SU-DHL-6 (cell line): ENCODE measurements at regions not wholly inside any gene's neighbourhood (a gene's known extent, or its start where the extent isn't known, plus 50 kb on each side); places are given as distances from the start of the nearest gene placed in this dataset.
"Not testable (repeated sequence)": the region's sequence is repeated elsewhere in the genome, so short reads cannot be mapped to it uniquely, and the experiment has no call there.

ENCODE experiments used
- EZH2phosphoT487 ChIP-seq: fragments of 200-600 bp; sonication (generic), shearing (Covaris generic); conservative IDR thresholded peaks from 2 replicates; pipeline ENCODE4 v1.6.1; 2018; ENCODE audit warnings: mild to moderate bottlenecking, antibody characterized with exemption, low read length, moderate library complexity, mixed read lengths
- TF ChIP-seq, protein P1 (sequence below): fragments of 200-600 bp; sonication (generic); IDR thresholded peaks from one replicate; pipeline ENCODE4 v1.5.1; 2017; ENCODE audit warnings: antibody characterized with exemption, mild to moderate bottlenecking, low read length, moderate library complexity; ENCODE audit not compliant: insufficient read depth, poor library complexity, severe bottlenecking

DNA sequence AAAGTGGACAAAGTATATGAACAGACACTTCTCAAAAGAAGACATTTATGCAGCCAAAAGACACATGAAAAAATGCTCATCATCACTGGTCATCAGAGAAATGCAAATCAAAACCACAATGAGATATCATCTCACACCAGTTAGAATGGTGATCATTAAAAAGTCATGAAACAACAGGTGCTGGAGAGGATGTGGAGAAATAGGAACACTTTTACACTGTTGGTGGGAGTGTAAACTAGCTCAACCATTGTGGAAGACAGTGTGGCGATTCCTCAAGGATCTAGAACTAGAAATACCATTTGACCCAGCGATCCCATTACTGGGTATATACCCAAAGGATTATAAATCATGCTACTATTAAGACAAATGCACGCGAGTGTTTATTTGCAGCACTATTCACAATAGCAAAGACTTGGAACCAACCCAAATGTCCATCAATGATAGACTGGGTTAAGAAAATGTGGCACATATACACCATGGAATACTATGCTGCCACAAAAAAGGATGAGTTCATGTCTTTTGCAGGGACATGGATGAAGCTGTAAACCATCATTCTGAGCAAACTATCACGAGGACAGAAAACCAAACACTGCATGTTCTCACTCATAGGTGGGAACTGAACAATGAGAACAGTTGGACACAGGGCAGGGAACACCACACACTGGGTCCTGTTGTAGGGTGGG is 73.1 kb upstream of the RHOU start:
- not testable (repeated sequence) for TF ChIP-seq EZH2phosphoT487
- TF ChIP-seq, protein P1, sequence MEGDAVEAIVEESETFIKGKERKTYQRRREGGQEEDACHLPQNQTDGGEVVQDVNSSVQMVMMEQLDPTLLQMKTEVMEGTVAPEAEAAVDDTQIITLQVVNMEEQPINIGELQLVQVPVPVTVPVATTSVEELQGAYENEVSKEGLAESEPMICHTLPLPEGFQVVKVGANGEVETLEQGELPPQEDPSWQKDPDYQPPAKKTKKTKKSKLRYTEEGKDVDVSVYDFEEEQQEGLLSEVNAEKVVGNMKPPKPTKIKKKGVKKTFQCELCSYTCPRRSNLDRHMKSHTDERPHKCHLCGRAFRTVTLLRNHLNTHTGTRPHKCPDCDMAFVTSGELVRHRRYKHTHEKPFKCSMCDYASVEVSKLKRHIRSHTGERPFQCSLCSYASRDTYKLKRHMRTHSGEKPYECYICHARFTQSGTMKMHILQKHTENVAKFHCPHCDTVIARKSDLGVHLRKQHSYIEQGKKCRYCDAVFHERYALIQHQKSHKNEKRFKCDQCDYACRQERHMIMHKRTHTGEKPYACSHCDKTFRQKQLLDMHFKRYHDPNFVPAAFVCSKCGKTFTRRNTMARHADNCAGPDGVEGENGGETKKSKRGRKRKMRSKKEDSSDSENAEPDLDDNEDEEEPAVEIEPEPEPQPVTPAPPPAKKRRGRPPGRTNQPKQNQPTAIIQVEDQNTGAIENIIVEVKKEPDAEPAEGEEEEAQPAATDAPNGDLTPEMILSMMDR, result not testable (repeated sequence)
